ENCODE measurements at regions not wholly inside any gene's neighbourhood (a gene's known extent, or its start where the extent isn't known, plus 50 kb on each side); places are given as distances from the start of the nearest gene placed in this dataset.
A peak's percentile ranks its signal among the peaks of the same experiment; 100 is the strongest.

GRCh38 chr10:120182431-120182830 is 274.6 kb upstream of the PLPP4 start:
- Mint-ChIP-seq H3K9me3 (peaks cover 3% of the 10 kb centered on the region; the same call in 1 of the 2 replicates), H3K4me1 (peaks cover 6% of the 10 kb centered on the region), H3K27me3 (ENCODE audit: low read depth) (no peaks in the 10 kb centered on the region; the same call in 1 of the 2 replicates), H3K27ac (no peak overlapping the region), H3K36me3 (no peaks in the 10 kb centered on the region), H3K4me3 (no peak overlapping the region)
- ATAC-seq (no peak), DNase-seq (ENCODE audit: low spot score) (no peak)
- CTCF ChIA-PET, result interaction anchor here (0.6 kb wide), 1 partner anchor 213 kb away, joined by 3 read pairs; no protein-coding TSS in a partner anchor
- no peak for TF ChIP-seq E2F4 (CRISPR knock-in tag; IDR thresholded peaks at IDR 0.05; ENCODE audit: borderline replicate concordance, low read depth)
- TF ChIP-seq TEAD4 (CRISPR knock-in tag; IDR thresholded peaks at IDR 0.05), result no peak
- TF ChIP-seq ZBTB21 (CRISPR knock-in tag; IDR thresholded peaks at IDR 0.05; ENCODE audit: borderline replicate concordance), result no peak
- POLR2A ChIA-PET, result no interaction called here

- H3K4me1 Mint-ChIP-seq, result peaks cover 6% of the 10 kb centered on the region
- peaks cover 3% of the 10 kb centered on the region; the same call in 1 of the 2 replicates for H3K9me3 Mint-ChIP-seq
- H3K27ac Mint-ChIP-seq, result no peak overlapping the region
- no peaks in the 10 kb centered on the region for H3K27me3 Mint-ChIP-seq (ENCODE audit: low read depth)
- ChIA-PET POLR2A (no interaction called here), CTCF (interaction anchor here (1.4 to 2.3 kb wide), 3 partner anchors 62 to 172 kb away, joined by 3 to 20 read pairs (median 4); no protein-coding TSS in a partner anchor)
- no peak for ATAC-seq
- no peak for DNase-seq (ENCODE audit: low spot score)
- H3K4me3 Mint-ChIP-seq, result no peak overlapping the region
- no peaks in the 10 kb centered on the region for H3K36me3 Mint-ChIP-seq
- no peak for TF ChIP-seq SOX15 (CRISPR knock-in tag; IDR thresholded peaks at IDR 0.05)
- no peak for TF ChIP-seq ZMAT4 (CRISPR knock-in tag; IDR thresholded peaks at IDR 0.05)
- no peak for TF ChIP-seq MLX (CRISPR knock-in tag; IDR thresholded peaks at IDR 0.05)
- TF ChIP-seq FOXP1 (CRISPR knock-in tag; IDR thresholded peaks at IDR 0.05; ENCODE audit: borderline replicate concordance), result no peak
Observed at GRCh38 chr10:120183546-120183945, 273.5 kb upstream of the PLPP4 start.

GRCh38 chr10:120184547-120185337 is 272.3 kb upstream of the PLPP4 start:
- ChIA-PET CTCF (interaction anchor here (0.6 to 2.3 kb wide), 8 partner anchors 10 to 325 kb away, joined by 3 to 20 read pairs (median 3); no protein-coding TSS in a partner anchor), POLR2A (no interaction called here)
- Mint-ChIP-seq H3K9me3 (peaks cover 3% of the 10 kb centered on the region; the same call in 1 of the 2 replicates), H3K4me1 (peaks cover 6% of the 10 kb centered on the region), H3K36me3 (no peaks in the 10 kb centered on the region), H3K27me3 (ENCODE audit: low read depth) (no peaks in the 10 kb centered on the region), H3K4me3 (no peak overlapping the region), H3K27ac (no peak overlapping the region)
- ATAC-seq, result peak; percentile 72
- peak; percentile 38 for DNase-seq (ENCODE audit: low spot score)
- TF ChIP-seq ZNF416 (CRISPR knock-in tag; IDR thresholded peaks at IDR 0.05), result no peak
- no peak for TF ChIP-seq FOXP4 (CRISPR knock-in tag; IDR thresholded peaks at IDR 0.05)
- no peak for TF ChIP-seq ZNF281 (CRISPR knock-in tag; IDR thresholded peaks at IDR 0.05)
- no peak for TF ChIP-seq RELA (CRISPR knock-in tag; IDR thresholded peaks at IDR 0.05; ENCODE audit: borderline replicate concordance)
- TF ChIP-seq ESRRA (CRISPR knock-in tag; IDR thresholded peaks at IDR 0.05; ENCODE audit: borderline replicate concordance), result no peak
- no peak for TF ChIP-seq CBFB (CRISPR knock-in tag; IDR thresholded peaks at IDR 0.05; ENCODE audit: low read depth)
- TF ChIP-seq AR (CRISPR knock-in tag; IDR thresholded peaks at IDR 0.05), result no peak
- no peak for TF ChIP-seq HMGXB4 (CRISPR knock-in tag; IDR thresholded peaks at IDR 0.05)
- no peak for TF ChIP-seq GRHL2 (CRISPR knock-in tag; IDR thresholded peaks at IDR 0.05; ENCODE audit: insufficient replicate concordance, severe bottlenecking)
- no peak for TF ChIP-seq HMGA2 (CRISPR knock-in tag; IDR thresholded peaks at IDR 0.05)
